ENCODE measurements at regions not wholly inside any gene's neighbourhood (a gene's known extent, or its start where the extent isn't known, plus 50 kb on each side); places are given as distances from the start of the nearest gene placed in this dataset.
"Not testable (repeated sequence)": the region's sequence is repeated elsewhere in the genome, so short reads cannot be mapped to it uniquely, and the experiment has no call there.

DNA sequence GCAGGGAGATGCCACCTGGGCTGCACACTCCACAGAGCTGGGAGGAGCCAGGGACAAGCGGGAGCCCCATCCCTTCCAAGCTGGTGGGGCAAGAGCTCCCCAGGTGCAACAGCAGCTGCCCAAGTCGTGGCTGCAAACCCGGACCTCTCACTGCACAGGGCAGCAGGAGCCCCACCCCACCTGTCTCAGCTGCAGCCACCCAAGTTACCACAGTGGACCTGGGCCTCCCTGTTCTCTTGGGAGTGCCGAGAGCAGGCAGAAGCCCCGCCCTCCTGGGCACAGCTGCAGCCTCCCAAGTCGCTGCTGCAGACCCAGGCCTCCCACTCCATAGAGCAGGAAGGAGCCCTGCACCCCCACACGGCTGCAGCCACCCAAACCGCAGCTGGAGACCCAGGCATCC, 374.1 kb upstream of the ACO1 start:
- DNase-seq, result no peak

DNA sequence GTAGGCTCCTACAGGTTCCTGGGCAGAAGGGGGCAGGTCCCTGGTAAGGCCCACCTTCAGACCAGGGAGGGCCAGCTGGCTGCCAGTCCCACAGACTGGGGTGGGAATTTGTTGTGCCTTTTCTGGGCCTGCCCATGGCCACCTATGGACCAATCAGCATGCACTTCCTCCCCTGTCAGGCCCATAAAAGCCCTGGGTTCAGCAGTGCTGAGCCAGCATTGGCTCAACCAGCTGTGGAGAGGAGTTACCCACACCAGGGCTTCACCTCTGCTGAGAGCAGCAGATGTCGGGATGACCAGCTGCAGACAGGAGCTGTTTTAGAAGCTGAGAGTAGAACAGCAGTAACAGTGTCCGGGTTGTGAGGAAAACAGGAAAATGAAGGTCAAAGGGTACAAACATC, 373.4 kb upstream of the ACO1 start:
- no peak for DNase-seq

DNA sequence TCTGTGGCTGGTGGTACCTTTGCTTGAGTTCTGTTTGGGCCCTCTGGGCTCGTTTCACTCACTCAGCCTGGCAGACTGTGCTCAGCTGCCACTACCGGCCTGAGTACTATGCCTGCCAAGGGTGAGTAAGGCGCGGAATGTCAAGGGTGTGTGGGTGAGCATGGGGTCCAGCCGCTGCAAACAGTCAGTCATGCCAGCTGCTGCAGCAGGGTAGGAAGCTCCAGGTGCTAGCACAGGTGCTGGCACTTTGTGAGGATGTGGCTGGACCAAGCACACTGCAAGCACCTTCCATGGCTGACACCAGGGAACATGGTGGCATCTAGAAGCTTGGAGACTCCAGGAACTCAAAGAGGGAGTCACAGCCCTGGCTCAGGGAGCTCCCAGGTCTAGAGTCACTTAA, 368.6 kb upstream of the ACO1 start:
- DNase-seq, result no peak

DNA sequence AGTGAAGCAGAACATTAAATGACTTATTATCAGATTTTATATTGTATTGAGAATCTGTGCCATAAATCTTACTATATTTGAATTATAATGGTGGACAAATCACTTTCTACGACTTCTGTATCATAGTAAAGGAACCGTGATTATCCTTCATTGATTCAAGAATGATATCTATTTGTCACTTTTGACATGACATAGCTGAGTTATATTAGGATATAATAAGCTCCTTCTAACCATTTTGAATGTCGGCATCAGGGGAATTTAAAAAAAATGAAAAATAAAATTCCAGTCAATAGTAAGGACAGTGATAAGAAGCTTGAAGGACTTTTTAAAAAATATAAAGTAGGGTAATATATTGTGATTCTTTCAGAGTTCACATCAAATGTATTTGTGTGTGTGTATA, 338.9 kb upstream of the ACO1 start:
- no peak for DNase-seq

DNA sequence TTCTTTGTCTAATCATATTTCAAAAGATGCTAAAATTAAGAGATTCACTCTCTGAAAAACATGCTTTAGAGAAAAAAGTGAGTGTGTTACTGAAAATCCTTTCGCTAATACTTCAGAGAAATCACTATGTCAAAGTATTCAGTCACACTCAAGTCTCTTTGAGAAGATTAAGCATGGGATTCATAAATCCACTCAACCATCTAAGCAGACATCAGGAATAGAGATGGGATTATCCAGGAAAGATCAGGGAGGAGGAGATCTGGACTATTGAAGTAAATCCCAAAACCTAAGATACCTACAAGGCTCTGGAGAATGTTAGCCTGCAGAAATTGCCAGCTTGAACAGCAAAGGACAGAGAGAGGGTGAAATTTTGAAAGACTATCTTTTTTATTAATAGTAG, 317.2 kb upstream of the ACO1 start:
- no peak for DNase-seq

DNA sequence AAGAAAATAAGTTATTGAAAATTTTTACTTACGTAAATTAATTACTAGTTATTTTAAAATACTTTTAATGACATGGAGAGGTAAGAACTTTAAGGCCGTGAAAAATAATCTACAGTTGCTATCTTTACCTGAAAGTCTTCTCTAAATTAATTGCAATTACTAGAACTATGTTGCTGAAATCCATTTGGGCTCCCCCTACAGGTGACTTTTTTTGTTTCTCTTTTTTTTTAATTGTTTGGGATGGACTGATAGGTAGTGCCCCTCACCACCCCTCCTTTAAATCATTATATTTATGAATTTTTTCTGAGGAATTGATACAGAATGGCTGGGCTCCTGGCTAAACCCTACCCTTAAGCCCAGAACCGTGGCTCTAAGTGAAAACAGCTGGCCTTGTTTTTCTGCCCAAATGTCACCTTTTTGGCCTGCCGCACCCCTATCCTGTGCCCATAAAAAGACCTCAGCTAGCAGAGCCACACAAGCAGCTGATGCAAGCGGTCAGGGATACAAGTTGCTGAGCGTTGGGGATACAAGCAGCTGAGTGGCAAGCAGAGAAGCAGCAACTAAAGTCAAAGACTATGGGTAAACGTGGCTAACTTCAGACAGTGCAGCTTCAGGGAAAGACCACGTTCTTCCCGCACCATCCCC, 315.2 kb upstream of the ACO1 start:
- no peak for DNase-seq

DNA sequence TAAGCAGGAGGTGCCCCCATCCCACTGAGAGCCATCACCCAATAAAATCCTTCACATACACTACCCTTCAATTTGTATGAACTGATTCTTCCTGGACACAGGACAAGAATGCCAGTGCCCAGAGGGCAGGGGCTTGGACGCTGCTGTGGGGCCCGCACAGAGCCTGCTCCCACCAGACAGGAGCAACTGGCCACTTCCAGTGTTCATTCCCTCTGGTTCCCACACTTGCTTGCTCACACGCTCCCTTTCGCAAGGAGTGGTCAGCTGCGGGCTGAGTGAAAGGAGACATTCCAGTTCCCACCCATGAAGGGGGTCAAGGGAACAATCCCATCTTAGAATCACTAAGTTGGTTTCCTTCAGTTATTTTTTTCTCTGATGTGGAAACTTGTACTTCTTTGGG, 314.5 kb upstream of the ACO1 start:
- no peak for DNase-seq

DNA sequence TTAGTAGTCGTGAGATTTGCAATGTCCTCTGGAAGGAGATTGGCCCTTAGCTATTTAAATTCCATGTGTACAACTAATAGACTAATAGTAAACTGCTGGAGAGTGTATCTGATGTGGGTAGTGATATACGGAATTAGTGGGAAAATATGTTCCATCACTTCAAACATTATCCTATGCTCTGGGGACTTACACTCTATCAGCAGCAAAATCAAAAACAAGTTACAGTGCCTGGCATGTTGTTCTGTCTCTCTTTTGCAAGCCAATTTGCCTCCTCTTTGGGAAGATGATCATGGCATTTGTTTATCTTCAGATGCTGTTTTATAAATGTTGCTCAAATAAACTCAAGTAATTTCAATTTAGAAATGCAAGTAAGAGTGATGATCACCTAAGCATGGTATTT, 311.9 kb upstream of the ACO1 start:
- DNase-seq, result no peak

DNA sequence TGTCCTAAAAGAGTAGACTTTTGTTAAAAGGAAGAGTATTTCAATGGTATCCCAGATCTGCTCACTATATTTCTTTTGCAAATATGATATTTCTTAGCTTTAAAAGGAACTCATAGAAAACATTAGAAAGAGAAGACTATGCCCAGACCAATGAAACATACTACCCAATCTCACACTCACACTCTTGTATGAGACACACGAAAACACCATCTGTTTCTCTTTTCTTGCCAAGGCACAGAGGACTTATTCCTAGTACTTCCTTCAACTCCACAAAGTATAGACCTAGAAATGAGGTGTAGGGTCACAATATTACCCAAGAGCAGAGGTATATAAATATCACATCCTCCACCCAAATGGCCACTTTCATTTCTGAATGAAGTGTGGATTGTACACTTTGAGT, 292.4 kb upstream of the ACO1 start:
- no peak for DNase-seq

DNA sequence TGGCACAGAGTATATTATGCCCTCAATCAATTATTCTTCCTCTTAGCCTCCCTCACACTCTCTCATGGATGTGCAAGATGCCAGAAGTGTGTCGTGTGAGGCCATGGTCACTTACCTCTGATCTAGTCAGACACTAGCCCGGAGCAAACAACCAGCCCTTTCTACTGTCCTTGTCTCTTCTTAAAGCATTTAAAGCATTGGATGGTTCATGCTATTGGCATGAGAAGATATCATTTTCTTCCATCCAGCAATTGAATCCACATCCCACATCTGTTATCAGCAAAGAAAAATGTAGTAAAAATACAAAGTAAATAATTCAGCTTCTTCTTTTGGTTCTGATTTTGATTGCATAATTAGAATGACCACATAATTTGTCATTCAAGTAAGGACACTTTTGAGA, 267.2 kb upstream of the ACO1 start:
- no peak for DNase-seq

DNA sequence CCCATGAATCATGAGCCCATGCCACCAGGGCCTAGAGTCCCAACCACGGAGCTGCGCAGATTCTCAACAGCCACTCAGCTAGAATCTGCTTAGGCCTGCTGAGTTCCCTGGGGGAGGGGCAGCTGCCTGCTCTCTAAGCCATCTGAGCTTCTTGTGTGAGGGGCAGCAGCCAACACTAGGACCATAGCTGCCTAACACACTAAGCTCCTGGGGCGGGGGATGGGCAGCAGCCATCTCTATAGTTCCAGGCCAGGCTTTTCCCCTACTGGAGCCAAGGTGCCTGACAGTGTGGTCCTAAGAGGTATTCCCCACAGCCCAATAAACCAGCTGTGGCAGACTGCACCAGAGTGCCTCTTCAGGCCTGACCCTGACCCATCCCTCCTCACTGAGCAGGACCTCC, 255.9 kb upstream of the ACO1 start:
- no peak for DNase-seq

DNA sequence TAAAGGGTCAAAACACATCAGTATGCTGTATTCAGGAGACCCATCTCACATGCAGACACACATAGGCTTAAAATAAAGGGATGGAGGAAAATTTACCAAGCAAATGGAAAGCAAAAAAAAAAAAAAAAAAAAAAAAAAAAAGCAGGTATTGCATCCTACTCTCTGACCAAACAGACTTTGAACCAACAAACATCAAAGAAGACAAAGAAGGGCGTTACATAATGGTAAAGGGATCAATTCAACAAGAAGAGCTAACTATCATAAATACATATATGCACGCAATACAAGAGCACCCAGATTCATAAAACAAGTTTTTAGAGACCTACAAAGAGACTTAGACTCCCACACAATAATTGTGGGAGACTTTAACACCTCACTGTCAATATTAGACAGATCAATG, 253.7 kb upstream of the ACO1 start:
- DNase-seq, result not testable (repeated sequence)

DNA sequence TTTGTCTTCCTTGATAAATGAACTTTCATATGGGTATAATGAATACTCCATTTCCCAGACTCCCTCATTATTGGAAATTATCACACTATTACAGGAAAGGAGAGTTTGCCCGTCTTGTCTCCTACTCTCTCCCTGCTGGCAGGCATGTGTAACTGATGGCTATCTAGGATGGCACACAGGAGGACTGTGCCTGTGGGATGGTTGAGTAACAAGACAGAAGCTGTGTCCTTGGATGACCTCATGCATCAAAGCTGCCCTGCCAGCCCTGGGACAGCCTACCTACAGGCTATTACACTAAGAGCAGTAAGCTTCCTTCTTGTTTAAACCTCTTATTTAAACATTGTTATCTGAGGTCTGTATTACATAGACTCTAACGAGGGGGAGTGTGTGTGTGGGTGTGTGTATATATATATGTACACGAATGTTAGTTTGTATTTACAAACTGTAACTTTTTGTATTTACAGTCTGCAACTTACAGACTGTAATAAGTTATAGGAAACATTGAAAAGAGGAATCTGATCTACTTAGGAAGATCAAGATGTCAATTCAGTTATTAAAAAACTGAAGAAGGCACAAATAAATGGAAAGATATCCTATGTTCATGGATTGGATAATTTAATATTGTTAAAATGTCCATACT, 247.6 kb upstream of the ACO1 start:
- no peak for DNase-seq

DNA sequence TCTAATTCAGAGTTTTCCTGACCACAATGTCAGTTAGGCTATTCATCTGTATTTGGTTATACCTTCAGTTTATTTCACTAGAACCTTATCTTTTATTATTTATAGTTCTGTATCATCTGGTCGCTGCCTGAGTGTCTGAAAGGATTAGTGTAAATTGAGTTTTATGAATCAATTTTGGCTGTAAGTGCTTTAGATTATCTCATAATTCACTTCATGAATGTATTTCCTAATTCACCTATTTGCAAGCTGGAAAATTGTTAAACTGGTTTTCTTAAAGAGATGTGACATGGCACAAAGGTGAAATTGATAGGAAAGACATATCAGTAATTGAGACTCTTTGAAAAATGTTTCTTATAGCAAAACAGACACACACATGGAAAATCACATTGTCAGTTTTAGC, 242.4 kb upstream of the ACO1 start:
- no peak for DNase-seq

DNA sequence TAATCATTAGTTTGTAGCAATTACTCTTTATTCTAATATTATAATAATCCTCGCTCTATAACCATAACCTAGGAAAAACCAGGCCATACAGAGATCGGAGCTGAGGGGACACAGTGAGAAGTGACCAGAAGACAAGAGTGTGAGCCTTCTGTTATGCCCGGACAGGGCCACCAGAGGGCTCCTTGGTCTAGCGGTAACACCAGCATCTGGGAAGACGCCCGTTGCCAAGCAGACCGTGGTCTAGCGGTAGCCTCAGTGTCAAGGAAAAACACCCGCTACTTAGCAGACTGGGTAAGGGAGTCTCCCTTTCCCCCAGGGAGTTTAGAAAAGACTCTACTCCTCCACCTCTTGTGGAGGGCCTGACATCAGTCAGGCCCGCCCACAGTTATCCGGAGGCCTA, 235.9 kb upstream of the ACO1 start:
- DNase-seq, result not testable (repeated sequence)

DNA sequence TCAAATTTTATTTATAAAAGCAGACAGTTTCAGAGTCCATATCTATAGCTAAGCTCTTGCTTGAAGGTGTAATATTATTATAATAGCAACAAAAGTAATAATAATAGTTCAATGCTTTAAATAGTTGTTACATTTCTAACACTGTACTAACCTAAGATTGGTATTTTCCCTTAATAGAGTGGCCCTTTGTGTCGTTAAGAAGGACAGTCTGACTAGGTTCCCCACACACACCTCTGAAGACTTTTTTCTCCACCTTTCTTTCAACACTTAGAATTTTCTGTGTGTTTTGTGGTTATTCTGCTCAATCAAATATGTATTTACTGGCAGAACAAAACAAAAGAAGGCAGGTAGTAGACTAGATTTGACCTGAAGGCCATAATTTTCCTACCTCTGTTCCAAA, 223.2 kb upstream of the ACO1 start:
- no peak for DNase-seq

DNA sequence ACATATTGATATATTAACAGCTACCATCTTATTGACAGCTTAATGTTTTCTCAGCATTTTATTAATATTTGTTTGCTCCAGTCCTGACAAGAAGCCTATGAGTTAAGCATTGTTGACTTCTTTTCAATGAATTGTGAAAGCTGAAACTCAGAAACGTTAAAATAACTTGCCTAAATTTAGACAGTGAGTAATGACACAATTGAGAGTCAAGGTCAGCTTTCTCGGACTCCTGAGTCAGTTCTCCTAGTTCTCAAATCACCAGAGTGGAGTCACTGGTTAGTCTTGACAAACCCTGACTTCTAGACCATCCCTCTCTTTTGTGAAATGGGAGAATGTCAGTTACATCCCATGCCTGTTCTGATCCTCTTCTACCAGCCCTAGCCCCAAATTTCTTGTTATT, 222.7 kb upstream of the ACO1 start:
- DNase-seq, result no peak

DNA sequence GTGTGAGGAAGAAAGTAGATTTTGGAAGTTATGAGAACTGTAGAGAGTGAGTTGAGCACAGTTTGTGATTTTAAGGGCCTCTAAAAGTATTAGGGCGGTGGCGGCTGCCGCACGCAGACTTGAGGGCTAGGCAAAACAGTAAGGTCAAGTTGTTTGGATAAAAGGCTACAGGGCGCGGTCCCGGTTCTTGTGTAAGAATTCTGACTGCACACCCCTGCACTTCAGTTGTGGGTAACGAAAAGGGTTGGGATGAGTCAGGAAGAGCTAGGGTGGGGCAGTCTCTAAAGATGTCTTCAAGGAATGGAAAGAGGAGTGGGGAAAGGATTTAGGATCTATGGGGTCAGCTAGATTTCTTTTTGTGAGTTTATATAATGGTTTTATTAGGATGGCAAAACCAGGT, 218.1 kb upstream of the ACO1 start:
- DNase-seq, result not testable (repeated sequence)

DNA sequence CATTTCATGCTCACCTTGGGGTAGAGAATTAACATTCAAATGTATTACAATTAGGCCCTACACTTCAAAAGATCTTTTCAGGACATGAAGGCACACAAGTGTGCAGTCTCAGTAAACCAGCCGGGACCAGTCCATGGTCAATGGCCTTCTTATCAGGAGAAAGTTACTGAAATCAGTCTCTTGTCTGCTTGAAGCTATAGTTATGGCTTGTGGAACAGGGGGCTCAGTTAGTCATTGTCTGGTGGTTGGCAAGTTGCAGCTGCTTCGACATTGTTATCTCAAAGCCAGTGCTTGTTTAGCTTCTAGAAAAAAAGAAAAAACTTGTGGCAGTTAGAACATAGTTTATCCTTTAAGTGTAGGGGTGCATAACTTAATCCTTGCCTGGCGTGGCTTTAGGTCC, 213.1 kb upstream of the ACO1 start:
- no peak for DNase-seq

DNA sequence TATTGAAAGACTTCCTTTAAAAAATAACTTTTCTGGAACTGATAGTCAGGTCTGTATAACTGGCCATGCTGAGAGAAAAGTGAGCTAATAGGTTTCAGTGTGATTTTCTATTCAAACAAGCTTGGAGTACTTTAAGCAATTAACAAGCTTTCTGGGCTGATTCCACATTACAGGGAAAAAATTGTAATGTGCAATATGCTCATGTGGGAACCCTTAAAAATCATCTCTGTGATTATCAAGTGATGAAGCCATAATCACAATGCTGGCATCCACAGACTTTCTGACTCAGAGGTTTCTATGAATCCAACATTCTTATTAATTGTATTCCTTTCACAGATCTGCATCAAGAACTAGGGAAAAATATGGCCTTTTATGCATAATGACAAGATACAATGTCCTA, 212.2 kb upstream of the ACO1 start:
- no peak for DNase-seq

DNA sequence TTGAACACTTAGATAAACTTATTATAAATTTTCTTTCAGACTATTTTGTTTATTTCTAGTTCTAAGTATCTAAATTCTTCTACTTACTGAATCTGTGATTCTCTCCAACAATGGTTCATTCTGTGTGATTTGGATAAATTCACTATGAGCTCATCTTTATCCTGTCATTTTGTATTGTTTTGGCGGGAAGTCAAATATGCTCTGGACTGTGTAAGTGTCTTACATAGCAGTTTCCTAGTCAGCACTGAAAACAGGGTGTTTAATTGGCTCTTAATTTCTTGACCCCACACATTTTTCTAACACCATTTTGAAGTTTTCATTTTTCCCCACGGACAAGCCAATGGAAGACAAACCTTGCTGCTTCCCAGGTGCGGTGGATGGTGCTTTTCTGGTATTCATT, 207.0 kb upstream of the ACO1 start:
- DNase-seq, result no peak

DNA sequence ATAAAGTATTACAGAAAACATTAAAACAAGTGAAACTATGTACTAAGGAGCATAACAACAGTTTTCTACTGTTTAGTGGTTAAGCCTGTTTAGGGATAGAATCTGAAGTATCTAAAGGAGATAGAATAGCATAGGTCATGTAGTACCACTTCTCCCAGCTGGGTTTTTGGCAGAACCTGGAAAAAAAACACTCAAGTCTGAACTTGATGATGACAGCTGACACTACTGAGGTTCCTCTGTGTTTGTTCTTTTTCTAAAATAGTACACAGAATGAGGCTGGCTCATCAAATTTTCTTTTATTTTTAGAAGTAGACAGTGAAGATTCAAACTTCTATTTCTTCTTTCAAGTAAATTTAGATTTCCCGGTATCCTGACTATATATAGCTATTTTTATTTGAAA, 203.8 kb upstream of the ACO1 start:
- no peak for DNase-seq

DNA sequence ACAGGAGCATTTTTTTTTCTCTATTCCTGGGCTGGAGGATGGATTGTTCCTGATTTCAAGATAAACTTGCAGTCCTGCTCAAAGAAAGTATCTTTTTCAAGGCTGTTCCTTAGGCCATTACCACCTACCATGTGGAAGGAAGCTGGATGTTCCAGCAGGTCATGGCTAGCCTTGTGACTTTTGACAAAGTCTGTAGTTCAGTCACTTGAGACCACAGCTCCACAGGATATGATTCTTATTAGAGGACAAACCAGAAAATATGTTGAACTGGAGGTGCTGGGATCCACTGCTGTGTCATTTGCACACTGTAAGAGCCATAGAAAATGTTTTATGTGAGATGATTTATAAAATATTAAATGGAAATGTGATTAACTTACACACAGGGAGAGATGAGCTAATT, 184.2 kb upstream of the ACO1 start:
- DNase-seq, result no peak

DNA sequence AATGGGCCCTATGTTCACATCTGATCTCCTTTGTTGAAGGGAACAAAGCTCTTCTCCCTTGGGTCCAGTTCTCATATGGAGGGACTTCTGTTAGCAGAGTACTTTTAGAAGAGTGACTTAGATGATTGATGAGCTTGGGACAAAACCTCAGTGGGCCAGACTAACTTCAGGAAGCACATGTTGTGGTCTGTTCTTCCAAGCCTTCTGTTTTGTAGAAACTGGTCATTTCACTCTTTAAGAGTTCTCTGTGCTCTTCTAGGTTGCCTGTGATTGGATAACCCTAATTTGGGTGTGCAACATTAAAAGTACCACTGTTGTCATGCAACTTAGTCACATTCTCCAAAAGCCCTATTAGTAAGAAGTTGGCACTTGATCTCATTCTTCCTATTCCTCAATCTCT, 183.5 kb upstream of the ACO1 start:
- no peak for DNase-seq

DNA sequence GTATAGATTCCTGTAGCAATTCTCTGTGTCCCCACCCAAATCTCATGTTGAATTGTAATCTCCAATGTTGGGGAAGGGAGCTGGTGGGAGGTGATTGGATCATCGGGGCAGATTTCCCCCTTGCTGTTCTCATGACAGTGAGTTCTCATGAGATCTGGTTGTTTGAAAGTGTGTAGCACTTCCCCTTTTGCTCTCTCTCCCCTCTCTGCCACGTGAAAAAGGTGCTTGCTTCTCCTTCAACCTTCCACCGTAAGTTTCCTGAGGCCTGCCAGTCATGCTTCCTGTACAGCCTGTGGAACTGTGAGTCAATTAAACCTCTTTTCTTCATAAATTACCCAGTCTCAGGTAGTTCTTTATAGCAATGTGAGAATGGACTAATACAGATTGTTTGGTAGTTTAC, 175.3 kb upstream of the ACO1 start:
- not testable (repeated sequence) for DNase-seq
